Panc1 (cell line): ENCODE measurements at regions not wholly inside any gene's neighbourhood (a gene's known extent, or its start where the extent isn't known, plus 50 kb on each side); places are given as distances from the start of the nearest gene placed in this dataset.

Source experiments
- CTCF ChIP-seq: fragments of 450-650 bp; IDR thresholded peaks from 2 replicates; pipeline ENCODE4 v1.5.1; 2017; ENCODE audit warnings: mild to moderate bottlenecking
- POLR2AphosphoS5 ChIP-seq: IDR thresholded peaks from 2 replicates; pipeline ENCODE4 v1.6.1; 2012; ENCODE audit warnings: mild to moderate bottlenecking, low read depth, low read length, moderate library complexity
- REST ChIP-seq, 2 experiments: IDR thresholded peaks; 2 replicates each; pipeline ENCODE4 v1.6.1; 2011 to 2012; ENCODE audit warnings: low read depth in 2 of 2, control low read depth in 1 of 2, low read length in 1 of 2, mild to moderate bottlenecking in 1 of 2, moderate library complexity in 1 of 2; ENCODE audit not compliant: insufficient read depth in 1 of 2

- TF ChIP-seq POLR2AphosphoS5 (no peak), CTCF (no peak), REST (IDR thresholded peaks at IDR 0.05; ENCODE audit: insufficient read depth in 1 of 2, low read depth in 2 of 2, low read length in 1 of 2) (no peak)
Measured at GRCh38 chr13:50322006-50322405, 306.8 kb downstream of the KCNRG start.
